HEK293T (cell line): ENCODE measurements at regions not wholly inside any gene's neighbourhood (a gene's known extent, or its start where the extent isn't known, plus 50 kb on each side); places are given as distances from the start of the nearest gene placed in this dataset.

ENCODE experiments used
- CTCF ChIA-PET: fragments of 350-600 bp; formaldehyde crosslinking; extraction: SDS; loops from one replicate; lab custom pipeline; 2021; ENCODE audit warnings: antibody characterized with exemption, inconsistent platforms; lab: Yijun Ruan, JAX
- POLR2A ChIA-PET: fragments of 350-600 bp; formaldehyde crosslinking; extraction: SDS; loops from one replicate; lab custom pipeline; 2020; ENCODE audit warnings: antibody characterized with exemption, inconsistent platforms; lab: Yijun Ruan, JAX
- DNase-seq: peaks from one replicate; pipeline ENCODE4 v3.0.0; 2012; ENCODE audit warnings: mixed read lengths; ENCODE audit errors: extremely low spot score
- ARNT ChIP-seq: fragments of 450-650 bp; IDR thresholded peaks from 2 replicates; pipeline ENCODE4 v1.6.1; 2017; ENCODE audit warnings: mild to moderate bottlenecking
- BHLHE40 ChIP-seq: fragments of 450-650 bp; IDR thresholded peaks from 2 replicates; pipeline ENCODE4 v1.6.1; 2016; ENCODE audit warnings: mild to moderate bottlenecking, moderate library complexity, borderline replicate concordance
- CTBP1 ChIP-seq: fragments of 450-650 bp; IDR thresholded peaks from 2 replicates; pipeline ENCODE4 v1.6.1; 2016; ENCODE audit warnings: borderline replicate concordance
- ELF4 ChIP-seq: fragments of 450-650 bp; IDR thresholded peaks from 2 replicates; pipeline ENCODE4 v1.6.1; 2017; ENCODE audit warnings: antibody characterized with exemption
- FOXA1 ChIP-seq: fragments of 450-650 bp; IDR thresholded peaks from 2 replicates; pipeline ENCODE4 v1.6.1; 2016; ENCODE audit warnings: mild to moderate bottlenecking
- FOXK2 ChIP-seq: fragments of 450-650 bp; IDR thresholded peaks from 2 replicates; pipeline ENCODE4 v1.6.1; 2016; ENCODE audit warnings: mild to moderate bottlenecking
- FOXM1 ChIP-seq: fragments of 450-650 bp; IDR thresholded peaks from 2 replicates; pipeline ENCODE4 v1.6.1; 2017; ENCODE audit warnings: mild to moderate bottlenecking, borderline replicate concordance
- HDGF ChIP-seq: fragments of 450-650 bp; IDR thresholded peaks from 2 replicates; pipeline ENCODE4 v1.6.1; 2017; ENCODE audit warnings: antibody characterized with exemption, borderline replicate concordance
- L3MBTL2 ChIP-seq: fragments of 450-650 bp; conservative IDR thresholded peaks from 2 replicates; pipeline ENCODE4 v1.6.1; 2016; ENCODE audit warnings: mild to moderate bottlenecking
- LEF1 ChIP-seq: fragments of 450-650 bp; IDR thresholded peaks from 2 replicates; pipeline ENCODE4 v1.6.1; 2017; ENCODE audit warnings: mild to moderate bottlenecking, borderline replicate concordance
- NFRKB ChIP-seq: fragments of 450-650 bp; IDR thresholded peaks from 2 replicates; pipeline ENCODE4 v1.6.1; 2016; ENCODE audit warnings: mild to moderate bottlenecking, moderate library complexity
- SP1 ChIP-seq: fragments of 450-650 bp; IDR thresholded peaks from 2 replicates; pipeline ENCODE4 v1.6.1; 2017
- SUZ12 ChIP-seq: fragments of 450-650 bp; IDR thresholded peaks from 2 replicates; pipeline ENCODE4 v1.6.1; 2016; ENCODE audit warnings: mild to moderate bottlenecking
- TARDBP ChIP-seq: fragments of 450-650 bp; IDR thresholded peaks from 2 replicates; pipeline ENCODE4 v1.6.1; 2016
- ZNF384 ChIP-seq: fragments of 450-650 bp; IDR thresholded peaks from 2 replicates; pipeline ENCODE4 v1.6.1; 2016
- TF ChIP-seq, protein P1 (sequence below): fragments of 450-650 bp; IDR thresholded peaks from 2 replicates; pipeline ENCODE4 v1.6.1; 2016

DNA sequence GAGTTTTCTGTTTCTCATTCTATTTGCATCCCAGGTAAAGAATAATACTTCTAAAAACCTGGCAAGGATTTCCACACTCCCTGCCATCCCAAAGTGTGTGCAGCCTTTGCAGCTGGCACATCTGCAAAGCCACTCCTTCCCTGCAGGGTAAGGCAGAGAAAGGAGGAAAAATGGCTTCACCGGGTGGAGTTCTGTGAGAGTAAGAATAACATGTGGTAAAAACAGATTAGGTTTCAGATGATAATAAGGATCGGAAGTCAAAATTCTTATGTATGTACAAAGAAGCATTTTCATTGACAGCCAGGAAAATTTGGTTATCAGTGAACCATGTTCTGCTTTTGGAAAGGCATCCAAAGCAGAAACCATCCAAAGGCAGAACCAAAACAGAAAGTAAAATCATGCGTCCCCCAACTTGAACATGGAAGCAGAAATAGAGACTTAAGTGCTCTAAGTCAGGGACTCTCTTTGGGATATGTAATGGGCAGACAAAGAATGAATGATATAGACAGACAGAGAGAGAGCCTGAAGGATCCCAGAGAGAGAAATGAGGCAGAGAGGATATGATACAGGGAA is 192.6 kb upstream of the CCDC196 start:
- TF ChIP-seq ELF4: no peak
- TF ChIP-seq SUZ12: no peak
- no peak for TF ChIP-seq CTBP1
- no peak for TF ChIP-seq SP1
- no peak for TF ChIP-seq L3MBTL2
- no peak for TF ChIP-seq ARNT
- TF ChIP-seq HDGF: no peak
- TF ChIP-seq BHLHE40: no peak
- TF ChIP-seq FOXM1: no peak
- no peak for TF ChIP-seq FOXA1
- TF ChIP-seq NFRKB: no peak
- no peak for TF ChIP-seq LEF1
- no peak for TF ChIP-seq TARDBP
- no peak for DNase-seq
- POLR2A ChIA-PET: no interaction called here
- CTCF ChIA-PET: no interaction called here

DNA sequence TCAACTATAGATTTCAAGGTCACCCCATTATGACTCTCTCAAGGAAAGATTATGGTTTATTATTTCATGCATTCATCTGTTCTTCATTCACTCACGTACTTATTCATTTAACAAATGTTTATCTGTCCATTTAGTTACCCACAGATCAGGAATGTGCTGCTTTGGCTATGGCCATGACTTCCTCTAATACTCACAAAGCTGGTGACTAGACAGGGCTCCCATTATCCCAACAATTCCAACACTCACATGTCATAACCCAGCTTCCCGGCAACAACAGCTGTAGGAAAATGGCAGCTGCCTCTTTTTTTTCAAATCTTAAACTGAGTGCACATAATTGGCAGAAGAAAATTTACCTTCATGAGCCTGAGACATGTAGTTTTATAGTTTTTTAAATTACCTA is 190.8 kb upstream of the CCDC196 start:
- POLR2A ChIA-PET: no interaction called here
- no peak for DNase-seq
- CTCF ChIA-PET: no interaction called here
- no peak for TF ChIP-seq FOXA1
- no peak for TF ChIP-seq TARDBP
- TF ChIP-seq CTBP1: no peak
- no peak for TF ChIP-seq ZNF384
- TF ChIP-seq ELF4: no peak
- TF ChIP-seq HDGF: no peak
- no peak for TF ChIP-seq ARNT
- TF ChIP-seq LEF1: no peak
- no peak for TF ChIP-seq NFRKB
- TF ChIP-seq SUZ12: no peak
- no peak for TF ChIP-seq L3MBTL2
- no peak for TF ChIP-seq FOXM1
- TF ChIP-seq FOXK2: no peak
- TF ChIP-seq, protein P1, sequence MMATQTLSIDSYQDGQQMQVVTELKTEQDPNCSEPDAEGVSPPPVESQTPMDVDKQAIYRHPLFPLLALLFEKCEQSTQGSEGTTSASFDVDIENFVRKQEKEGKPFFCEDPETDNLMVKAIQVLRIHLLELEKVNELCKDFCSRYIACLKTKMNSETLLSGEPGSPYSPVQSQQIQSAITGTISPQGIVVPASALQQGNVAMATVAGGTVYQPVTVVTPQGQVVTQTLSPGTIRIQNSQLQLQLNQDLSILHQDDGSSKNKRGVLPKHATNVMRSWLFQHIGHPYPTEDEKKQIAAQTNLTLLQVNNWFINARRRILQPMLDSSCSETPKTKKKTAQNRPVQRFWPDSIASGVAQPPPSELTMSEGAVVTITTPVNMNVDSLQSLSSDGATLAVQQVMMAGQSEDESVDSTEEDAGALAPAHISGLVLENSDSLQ: no peak
- no peak for TF ChIP-seq SP1
- TF ChIP-seq BHLHE40: no peak

DNA sequence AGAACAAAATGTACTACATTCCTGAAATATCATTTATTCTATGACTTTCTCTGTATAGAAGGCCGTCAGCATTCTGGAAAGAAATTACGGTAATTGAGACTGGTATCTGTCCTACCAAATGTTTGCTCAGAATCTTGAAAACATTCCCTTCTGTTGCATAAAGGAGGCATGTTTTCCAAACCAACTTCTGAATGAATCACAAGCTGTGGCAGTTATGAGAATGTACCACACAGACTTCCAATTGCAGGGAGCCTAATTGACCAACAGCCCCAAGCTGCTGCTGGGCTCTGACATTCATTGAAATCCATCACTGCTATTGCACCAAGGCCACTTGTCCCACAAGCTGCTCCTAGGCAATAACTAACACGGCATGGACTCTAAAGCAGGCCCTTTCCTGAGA is 185.3 kb upstream of the CCDC196 start:
- TF ChIP-seq FOXA1 (no peak), TARDBP (no peak), FOXK2 (no peak), HDGF (no peak), BHLHE40 (no peak), ARNT (no peak), SUZ12 (no peak), L3MBTL2 (no peak), FOXM1 (no peak), ELF4 (no peak), SP1 (no peak), CTBP1 (no peak), ZNF384 (no peak), NFRKB (no peak)
- TF ChIP-seq, protein P1: no peak
- ChIA-PET POLR2A (no interaction called here), CTCF (no interaction called here)
- DNase-seq: no peak

DNA sequence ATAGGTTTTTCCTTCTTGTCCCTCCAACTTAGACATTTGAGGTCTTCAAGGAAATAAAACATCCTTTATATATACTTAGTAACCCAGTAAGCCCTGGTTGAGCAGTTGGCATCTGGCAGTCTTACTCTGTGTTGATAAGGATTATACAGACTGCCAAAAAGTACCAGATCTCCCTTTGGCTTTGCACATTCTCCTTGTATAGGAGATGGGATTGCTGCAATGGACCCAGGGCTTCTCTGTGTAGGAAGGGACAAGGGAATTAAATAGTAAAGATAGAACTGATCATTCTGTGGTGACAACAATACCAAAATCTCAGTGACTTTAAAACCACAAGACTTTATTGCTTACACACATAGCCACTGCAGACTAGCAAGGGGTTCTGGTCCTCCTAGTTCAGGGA is 180.1 kb upstream of the CCDC196 start:
- TF ChIP-seq ELF4 (no peak), SP1 (no peak), ZNF384 (no peak), ARNT (no peak), FOXK2 (no peak), HDGF (no peak), BHLHE40 (no peak), CTBP1 (no peak), SUZ12 (no peak), L3MBTL2 (no peak), TARDBP (no peak), LEF1 (no peak), NFRKB (no peak), FOXA1 (no peak)
- TF ChIP-seq, protein P1: no peak
- DNase-seq: no peak
- ChIA-PET CTCF (no interaction called here), POLR2A (no interaction called here)

DNA sequence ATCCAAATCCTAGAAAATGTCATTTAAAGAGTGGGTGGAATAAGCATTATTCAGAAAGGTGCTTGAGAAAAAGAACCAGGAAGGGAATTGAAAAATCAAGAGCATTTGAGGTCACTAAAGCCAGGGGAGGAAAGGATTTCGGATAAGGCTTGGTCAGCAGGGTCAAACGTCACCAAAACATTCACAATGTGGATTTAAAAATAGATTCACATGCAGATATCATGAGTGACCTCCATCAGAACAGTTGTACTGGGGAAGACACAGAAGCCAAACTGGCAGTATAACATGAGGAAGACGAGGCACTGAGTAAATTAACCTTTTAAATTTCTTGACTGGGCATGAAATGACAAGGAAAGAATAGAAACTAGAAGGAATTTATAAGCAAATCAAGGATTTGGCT is 175.1 kb upstream of the CCDC196 start:
- ChIA-PET POLR2A (no interaction called here), CTCF (no interaction called here)
- no peak for DNase-seq
- no peak for TF ChIP-seq SUZ12
- TF ChIP-seq ZNF384: no peak
- TF ChIP-seq FOXK2: no peak
- no peak for TF ChIP-seq FOXM1
- TF ChIP-seq NFRKB: no peak
- TF ChIP-seq HDGF: no peak
- no peak for TF ChIP-seq L3MBTL2
- TF ChIP-seq ELF4: no peak
- TF ChIP-seq LEF1: no peak
- no peak for TF ChIP-seq SP1

DNA sequence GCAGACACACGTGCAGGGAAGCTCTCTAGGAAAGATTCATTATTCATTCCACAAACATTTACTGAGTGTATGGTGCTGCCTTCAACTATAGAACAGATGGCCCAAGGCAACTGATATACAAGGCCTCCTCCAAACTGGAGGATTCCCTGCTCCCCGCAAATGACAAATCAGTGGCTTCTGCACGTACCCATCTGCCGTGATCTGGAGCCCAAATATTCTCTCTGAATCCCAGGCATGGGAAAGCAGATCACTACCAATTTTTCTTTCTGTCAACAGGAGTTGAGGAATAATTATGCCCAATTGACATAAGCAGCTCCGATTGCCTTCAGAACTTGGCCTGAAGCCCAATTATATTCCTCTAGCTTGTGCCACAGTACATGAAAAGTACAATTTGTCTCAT is 174.2 kb upstream of the CCDC196 start:
- no peak for TF ChIP-seq FOXM1
- no peak for TF ChIP-seq SP1
- no peak for TF ChIP-seq FOXA1
- no peak for TF ChIP-seq LEF1
- TF ChIP-seq ARNT: no peak
- no peak for TF ChIP-seq FOXK2
- DNase-seq: no peak
- ChIA-PET POLR2A (no interaction called here), CTCF (no interaction called here)
